H1 (cell line): ENCODE measurements at regions not wholly inside any gene's neighbourhood (a gene's known extent, or its start where the extent isn't known, plus 50 kb on each side); places are given as distances from the start of the nearest gene placed in this dataset.

Experiments
- BRCA1 ChIP-seq: IDR thresholded peaks from 2 replicates; pipeline ENCODE4 v1.6.1; 2012; ENCODE audit warnings: low read depth, low read length, improper control_type of control experiment
- CEBPB ChIP-seq: IDR thresholded peaks from 2 replicates; pipeline ENCODE4 v1.6.1; 2012; ENCODE audit warnings: low read depth, low read length
- HDAC6 ChIP-seq: IDR thresholded peaks from one replicate; pipeline ENCODE4 v1.7.1; 2012; ENCODE audit warnings: low read depth, mild to moderate bottlenecking, inconsistent platforms, low read length, moderate library complexity
- PHF8 ChIP-seq: fragments of 200-600 bp; sonication (generic); conservative IDR thresholded peaks from 2 replicates; pipeline ENCODE4 v1.7.1; 2012; ENCODE audit warnings: low read depth, mild to moderate bottlenecking, inconsistent platforms, low read length, moderate library complexity
- POLR2A ChIP-seq, 2 experiments: IDR thresholded peaks; 1 replicate in 1 of 2; 2 replicates in 1 of 2; pipeline ENCODE4 v1.6.1; 2011; ENCODE audit warnings: low read depth in 2 of 2, low read length in 2 of 2, mild to moderate bottlenecking in 2 of 2; ENCODE audit errors: control extremely low read depth in 1 of 2
- POLR2AphosphoS5 ChIP-seq: IDR thresholded peaks from 2 replicates; pipeline ENCODE4 v1.6.1; 2011; ENCODE audit warnings: low read depth, low read length
- RFX5 ChIP-seq: IDR thresholded peaks from 2 replicates; pipeline ENCODE4 v1.6.1; 2011; ENCODE audit warnings: low read depth, low read length, improper control_type of control experiment, borderline replicate concordance
- SIX5 ChIP-seq: IDR thresholded peaks from 2 replicates; pipeline ENCODE4 v1.6.1; 2011; ENCODE audit warnings: mild to moderate bottlenecking, low read depth, low read length
- SUZ12 ChIP-seq: fragments of 200-600 bp; sonication (generic); IDR thresholded peaks from 2 replicates; pipeline ENCODE4 v1.6.1; 2012; ENCODE audit warnings: mild to moderate bottlenecking, inconsistent platforms, low read length, moderate library complexity, mixed read lengths
- TAF7 ChIP-seq: optimal IDR thresholded peaks from 2 replicates; pipeline ENCODE3; 2011; ENCODE audit warnings: low read depth, mild to moderate bottlenecking, inconsistent platforms, low read length, moderate library complexity, borderline replicate concordance
- TCF12 ChIP-seq: IDR thresholded peaks from 2 replicates; pipeline ENCODE4 v1.6.1; 2011; ENCODE audit warnings: low read depth, mild to moderate bottlenecking, low read length
- YY1 ChIP-seq: IDR thresholded peaks from 2 replicates; pipeline ENCODE4 v1.6.1; 2011; ENCODE audit warnings: low read depth, mild to moderate bottlenecking, low read length
- TF ChIP-seq, protein P1 (sequence below), 3 experiments: IDR thresholded peaks; 1 replicate in 2 of 3; 2 replicates in 1 of 3; pipeline versions ENCODE4 v1.5.1 to v1.6.1; 2011; ENCODE audit warnings: low read length in 3 of 3, mild to moderate bottlenecking in 3 of 3, inconsistent platforms in 2 of 3, low read depth in 1 of 3, moderate library complexity in 1 of 3; ENCODE audit not compliant: insufficient read depth in 1 of 3; ENCODE audit errors: control extremely low read depth in 1 of 3
- TF ChIP-seq, protein P2 (sequence below): IDR thresholded peaks from 2 replicates; pipeline ENCODE4 v1.6.1; 2011; ENCODE audit warnings: low read depth, mild to moderate bottlenecking, low read length; ENCODE audit not compliant: insufficient read depth

DNA sequence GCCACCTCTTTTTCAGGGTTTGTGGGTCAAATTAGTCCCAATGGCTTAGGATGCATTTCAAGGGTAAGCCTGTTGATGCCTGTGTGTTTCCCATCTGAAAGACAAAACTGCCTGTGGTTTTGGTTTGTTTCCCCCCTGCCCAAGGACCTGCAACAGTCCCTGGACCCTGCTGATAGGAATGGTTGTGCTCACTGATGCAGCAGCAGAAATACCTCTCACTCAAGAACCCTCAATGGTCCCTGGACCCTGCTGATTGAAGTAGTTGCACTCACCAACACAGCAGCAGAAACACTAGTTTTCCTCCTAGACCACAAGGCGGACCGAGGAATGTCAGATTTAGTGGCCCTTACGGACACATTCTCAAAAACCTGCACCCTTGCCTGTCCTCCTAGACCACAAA lies 386.9 kb downstream of the NUP35 start:
- TF ChIP-seq SUZ12 (no peak), POLR2A (IDR thresholded peaks at IDR 0.05; ENCODE audit: control extremely low read depth in 1 of 2, low read depth in 2 of 2, low read length in 2 of 2) (no peak), RFX5 (no peak), CEBPB (no peak), PHF8 (no peak), TCF12 (no peak), SIX5 (no peak), POLR2AphosphoS5 (no peak), TAF7 (no peak), YY1 (no peak), BRCA1 (no peak), HDAC6 (no peak)
- TF ChIP-seq, protein P1, sequence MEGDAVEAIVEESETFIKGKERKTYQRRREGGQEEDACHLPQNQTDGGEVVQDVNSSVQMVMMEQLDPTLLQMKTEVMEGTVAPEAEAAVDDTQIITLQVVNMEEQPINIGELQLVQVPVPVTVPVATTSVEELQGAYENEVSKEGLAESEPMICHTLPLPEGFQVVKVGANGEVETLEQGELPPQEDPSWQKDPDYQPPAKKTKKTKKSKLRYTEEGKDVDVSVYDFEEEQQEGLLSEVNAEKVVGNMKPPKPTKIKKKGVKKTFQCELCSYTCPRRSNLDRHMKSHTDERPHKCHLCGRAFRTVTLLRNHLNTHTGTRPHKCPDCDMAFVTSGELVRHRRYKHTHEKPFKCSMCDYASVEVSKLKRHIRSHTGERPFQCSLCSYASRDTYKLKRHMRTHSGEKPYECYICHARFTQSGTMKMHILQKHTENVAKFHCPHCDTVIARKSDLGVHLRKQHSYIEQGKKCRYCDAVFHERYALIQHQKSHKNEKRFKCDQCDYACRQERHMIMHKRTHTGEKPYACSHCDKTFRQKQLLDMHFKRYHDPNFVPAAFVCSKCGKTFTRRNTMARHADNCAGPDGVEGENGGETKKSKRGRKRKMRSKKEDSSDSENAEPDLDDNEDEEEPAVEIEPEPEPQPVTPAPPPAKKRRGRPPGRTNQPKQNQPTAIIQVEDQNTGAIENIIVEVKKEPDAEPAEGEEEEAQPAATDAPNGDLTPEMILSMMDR (IDR thresholded peaks at IDR 0.05; ENCODE audit: control extremely low read depth in 1 of 3, insufficient read depth in 1 of 3, low read depth in 1 of 3, low read length in 3 of 3), result no peak
- TF ChIP-seq, protein P2, sequence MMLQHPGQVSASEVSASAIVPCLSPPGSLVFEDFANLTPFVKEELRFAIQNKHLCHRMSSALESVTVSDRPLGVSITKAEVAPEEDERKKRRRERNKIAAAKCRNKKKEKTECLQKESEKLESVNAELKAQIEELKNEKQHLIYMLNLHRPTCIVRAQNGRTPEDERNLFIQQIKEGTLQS, result no peak
